ENCODE measurements at regions not wholly inside any gene's neighbourhood (a gene's known extent, or its start where the extent isn't known, plus 50 kb on each side); places are given as distances from the start of the nearest gene placed in this dataset.
A peak's percentile ranks its signal among the peaks of the same experiment; 100 is the strongest.

- peak overlapping the region; percentile 38 for H2BK120ac ChIP-seq (ENCODE audit: low read depth, low read length)
- no TSS peak for BruUV-seq (replicated peaks)
- H3K9ac ChIP-seq (ENCODE audit: low read depth, low read length): no peak overlapping the region
- no peak overlapping the region for H3K4me3 ChIP-seq (ENCODE audit: insufficient read depth, low read depth, low read length)
- H3K4ac ChIP-seq (ENCODE audit: low read depth, low read length): 0 out of 2 replicates have a peak overlapping the region, but pooled peaks have one; percentile 13
- no peak for ATAC-seq (ENCODE audit: low read depth)
- no peaks in the 10 kb centered on the region for H3K36me3 ChIP-seq (ENCODE audit: control insufficient read depth, insufficient read depth, low read length)
- peak overlapping the region; percentile 63; the same call in 1 of the 2 replicates for H4K5ac ChIP-seq (ENCODE audit: low read depth, low read length)
- no peak overlapping the region for H3K56ac ChIP-seq (ENCODE audit: extremely low read depth, insufficient read depth, low read length)
- H3K23ac ChIP-seq (ENCODE audit: low read depth, low read length): no peak overlapping the region
- H2BK20ac ChIP-seq (ENCODE audit: low read depth, low read length): peak overlapping the region; percentile 54; the same call in 1 of the 2 replicates
- no peak overlapping the region for H3K4me2 ChIP-seq (ENCODE audit: low read depth, low read length)
- in situ Hi-C loops (cut with MboI; ENCODE audit: low sequenced_read_pairs) (no loop called here), intact Hi-C loops (cut with micrococcal nuclease) (loop anchor here (1.0 kb wide), 1 partner anchor 15 kb away; no protein-coding TSS in a partner anchor), dilution Hi-C loops (cut with HindIII; ENCODE audit: low sequenced_read_pairs, unreplicated experiment) (no loop called here)
- no peak overlapping the region for H2AFZ ChIP-seq (replicated peaks; ENCODE audit: low read length, poor library complexity)
- H3K14ac ChIP-seq (replicated peaks; ENCODE audit: low read depth, low read length): 0 out of 2 replicates have a peak overlapping the region, but pooled peaks have one; percentile 20
- no peak for TF ChIP-seq CEBPB (IDR thresholded peaks at IDR 0.05; ENCODE audit: low read depth, low read length)
- H2AK5ac ChIP-seq (ENCODE audit: low read depth, low read length): no peak overlapping the region; the same call in 1 of the 2 replicates
- H3K9me1 ChIP-seq (ENCODE audit: insufficient read depth, low read length): no peaks in the 10 kb centered on the region
- H3K27ac ChIP-seq (ENCODE audit: insufficient read depth, low read length): no peak overlapping the region
- ChIA-PET POLR2A (ENCODE audit: unreplicated experiment) (no interaction called here), CTCF (no interaction called here)
- H2AK9ac ChIP-seq (replicated peaks; ENCODE audit: low read depth, low read length, poor library complexity): no peak overlapping the region
- WGBS, 2 experiments (ENCODE audit: extremely low coverage in 2 of 2, insufficient read length in 1 of 2): no CpG with 5 or more reads among the region's 1 CpG
- H3K9me3 ChIP-seq (ENCODE audit: control insufficient read depth, insufficient read depth, low read length): no peaks in the 10 kb centered on the region
- no peaks in the 10 kb centered on the region for H3K79me1 ChIP-seq (ENCODE audit: low read depth in 1 of 2, low read length in 2 of 2)
- no peak overlapping the region for H2BK5ac ChIP-seq (ENCODE audit: low read depth, low read length, poor library complexity, severe bottlenecking)
- no peaks in the 10 kb centered on the region for H4K20me1 ChIP-seq (ENCODE audit: insufficient read depth, low read length)
- no peak for DNase-seq
- H4K8ac ChIP-seq (ENCODE audit: low read depth in 2 of 2, low read length in 2 of 2): peak overlapping the region; percentile 29 to 33; a peak in 2 of 4 replicates
- peak overlapping the region; percentile 41; the same call in 1 of the 3 replicates for H2BK15ac ChIP-seq (ENCODE audit: low read depth, low read length)
- H3K4me1 ChIP-seq (ENCODE audit: control insufficient read depth, insufficient read depth, low read length): peaks cover 10% of the 10 kb centered on the region
- H3K18ac ChIP-seq (ENCODE audit: low read depth, low read length): peak overlapping the region; percentile 67; the same call in 1 of the 2 replicates
- H3K27me3 ChIP-seq (ENCODE audit: control insufficient read depth, insufficient read depth, low read length): no peaks in the 10 kb centered on the region; the same call in 1 of the 2 replicates
- peak overlapping the region; percentile 19; the same call in 1 of the 2 replicates for H4K91ac ChIP-seq (ENCODE audit: insufficient read depth, low read depth, low read length)
Observed at GRCh38 chr15:47409038-47409437, 308.3 kb upstream of the SEMA6D start.

All from IMR-90 (cell line).